ENCODE measurements at regions not wholly inside any gene's neighbourhood (a gene's known extent, or its start where the extent isn't known, plus 50 kb on each side); places are given as distances from the start of the nearest gene placed in this dataset.

- intact Hi-C loops (cut with DNase I), result no loop called here
- no peak for TF ChIP-seq POLR2A (IDR thresholded peaks at IDR 0.05)
- TF ChIP-seq CTCF (IDR thresholded peaks at IDR 0.05), result no peak
- H3K36me3 ChIP-seq (replicated peaks in 1 of 2), result no peaks in the 10 kb centered on the region
- no peaks in the 10 kb centered on the region for H3K4me1 ChIP-seq (replicated peaks in 1 of 2)
- no peaks in the 10 kb centered on the region for H3K27me3 ChIP-seq
- no peak for DNase-seq
- H3K4me3 ChIP-seq, result no peak overlapping the region
- no peaks in the 10 kb centered on the region for H3K9me3 ChIP-seq (replicated peaks in 1 of 3)
- no peak overlapping the region for H3K27ac ChIP-seq
- WGBS, 4 donors, result 86 to 92% (median 90%) methylated on average over 3 of the region's 3 CpGs
Observed at GRCh38 chr1:81298266-81298665, 502.5 kb upstream of the ADGRL2 start.

DNA sequence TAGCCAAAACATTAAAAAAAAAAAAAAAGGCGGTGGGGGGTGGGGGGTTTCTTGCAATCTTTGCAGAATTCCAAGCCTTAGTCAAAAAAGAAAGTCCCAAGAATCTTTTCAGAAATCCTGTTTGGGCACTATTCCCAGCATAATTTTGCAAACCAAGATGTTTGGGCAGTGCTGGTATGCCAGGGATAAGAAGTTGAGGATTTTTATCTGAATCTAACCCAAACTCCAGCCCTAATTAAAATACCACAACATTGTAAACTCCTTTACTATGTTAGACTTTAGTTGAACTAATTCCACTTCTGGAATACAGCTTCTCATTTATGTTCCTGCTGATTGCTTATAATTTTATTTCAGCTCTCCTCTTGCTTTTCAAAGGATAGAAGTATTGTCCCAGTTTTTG lies 504.1 kb upstream of the ADGRL2 start:
- TF ChIP-seq POLR2A (IDR thresholded peaks at IDR 0.05) (no peak), CTCF (IDR thresholded peaks at IDR 0.05) (no peak)
- intact Hi-C loops (cut with DNase I), result no loop called here
- WGBS, 4 donors, result 54 to 63% (median 58%) methylated on average over 1 of the region's 1 CpG

GRCh38 chr1:81290326-81290725 lies 510.4 kb upstream of the ADGRL2 start:
- intact Hi-C loops (cut with DNase I), result no loop called here

More for the DNA sequence above, 504.1 kb upstream of the ADGRL2 start:
- no peak for DNase-seq
- H3K27ac ChIP-seq, result no peak overlapping the region
- H3K4me1 ChIP-seq (replicated peaks in 1 of 2), result no peaks in the 10 kb centered on the region
- no peaks in the 10 kb centered on the region for H3K27me3 ChIP-seq
- H3K4me3 ChIP-seq, result no peak overlapping the region
- H3K36me3 ChIP-seq (replicated peaks in 1 of 2), result no peaks in the 10 kb centered on the region
- no peaks in the 10 kb centered on the region for H3K9me3 ChIP-seq (replicated peaks in 1 of 3)

GRCh38 chr1:81288689-81289088 lies 512.0 kb upstream of the ADGRL2 start:
- WGBS, 4 donors, result 83 to 97% (median 89%) methylated on average over 2 of the region's 2 CpGs
- Histone ChIP-seq H3K4me1 (replicated peaks in 1 of 2) (peaks cover 0 to 12% of the 10 kb centered on the region in 2 donors), H3K27ac (no peak overlapping the region), H3K9me3 (replicated peaks in 1 of 3) (no peaks in the 10 kb centered on the region), H3K27me3 (no peaks in the 10 kb centered on the region), H3K36me3 (replicated peaks in 1 of 2) (no peaks in the 10 kb centered on the region), H3K4me3 (no peak overlapping the region)
- TF ChIP-seq CTCF (IDR thresholded peaks at IDR 0.05) (no peak), POLR2A (IDR thresholded peaks at IDR 0.05) (no peak)
- intact Hi-C loops (cut with DNase I), result no loop called here
- no peak for DNase-seq

More at GRCh38 chr1:81290326-81290725, 510.4 kb upstream of the ADGRL2 start:
- no peak overlapping the region for H3K4me3 ChIP-seq
- no peaks in the 10 kb centered on the region for H3K9me3 ChIP-seq (replicated peaks in 1 of 3)
- 92 to 96% (median 95%) methylated on average over 6 of the region's 6 CpGs for WGBS, 4 donors
- DNase-seq, result no peak
- H3K27ac ChIP-seq, result no peak overlapping the region
- H3K27me3 ChIP-seq, result no peaks in the 10 kb centered on the region
- H3K4me1 ChIP-seq (replicated peaks in 1 of 2), result peaks cover 0 to 12% of the 10 kb centered on the region in 2 donors
- TF ChIP-seq CTCF (IDR thresholded peaks at IDR 0.05), result no peak
- no peak for TF ChIP-seq POLR2A (IDR thresholded peaks at IDR 0.05)
- H3K36me3 ChIP-seq (replicated peaks in 1 of 2), result no peaks in the 10 kb centered on the region

Data from adrenal gland (tissue), 9 donors.